ENCODE measurements at regions not wholly inside any gene's neighbourhood (a gene's known extent, or its start where the extent isn't known, plus 50 kb on each side); places are given as distances from the start of the nearest gene placed in this dataset.

DNA sequence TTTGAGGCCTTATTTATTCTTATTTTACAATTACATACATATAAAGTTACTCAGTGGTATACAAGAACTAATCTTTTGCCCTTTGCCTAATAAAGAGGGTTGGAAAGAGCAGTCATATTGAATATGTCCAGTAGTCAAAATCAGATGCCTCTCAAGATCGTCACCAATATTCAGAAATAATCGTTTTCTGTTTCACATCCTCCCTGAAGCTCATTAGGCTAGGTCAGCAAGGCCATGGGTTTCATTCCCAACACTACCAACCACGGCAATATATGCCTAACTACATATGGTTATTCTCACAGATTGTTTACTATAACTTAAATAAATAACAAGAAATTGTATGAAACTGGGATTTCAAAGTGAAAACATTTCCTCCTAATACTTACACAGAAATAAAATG, 167.2 kb upstream of the MANEA start:
- ChIA-PET POLR2A (ENCODE audit: partially characterized antibody) (no interaction called here), CTCF (ENCODE audit: partially characterized antibody) (no interaction called here)
- Histone ChIP-seq H4K91ac (replicated peaks; ENCODE audit: insufficient read length, low read length) (no peak overlapping the region), H3K79me1 (ENCODE audit: low read depth, low read length) (no peaks in the 10 kb centered on the region), H4K20me1 (replicated peaks in 1 of 2; ENCODE audit: control insufficient read depth in 1 of 2, insufficient read depth in 2 of 2, low read length in 2 of 2) (no peaks in the 10 kb centered on the region), H3K4me2 (ENCODE audit: insufficient read depth in 1 of 2, low read depth in 2 of 2, low read length in 2 of 2) (no peak overlapping the region), H3K14ac (ENCODE audit: insufficient read length) (no peak overlapping the region), H4K8ac (ENCODE audit: extremely low read depth, insufficient read depth, low read length) (no peak overlapping the region), H3K56ac (replicated peaks; ENCODE audit: insufficient read length, low read depth, low read length) (no peak overlapping the region), H3K79me2 (ENCODE audit: control insufficient read depth in 1 of 2, insufficient read depth in 2 of 2, low read length in 2 of 2) (no peaks in the 10 kb centered on the region), H3K27ac (ENCODE audit: low read depth, low read length) (no peak overlapping the region), H2AK5ac (ENCODE audit: low read depth, low read length) (no peak overlapping the region), H2BK12ac (ENCODE audit: low read depth, low read length) (no peak overlapping the region), H4K5ac (ENCODE audit: insufficient read length, low read depth, low read length) (no peak overlapping the region), H2BK20ac (ENCODE audit: low read length) (no peak overlapping the region), H3K23me2 (ENCODE audit: low read depth, low read length) (no peaks in the 10 kb centered on the region), H2AFZ (ENCODE audit: low read length) (no peak overlapping the region), H3K9ac (replicated peaks in 1 of 4; ENCODE audit: extremely low read depth in 1 of 4, low read depth in 3 of 4, low read length in 3 of 4) (no peak overlapping the region), H3K36me3 (ENCODE audit: control insufficient read depth in 2 of 4, insufficient read depth in 4 of 4, low read length in 3 of 4) (no peaks in the 10 kb centered on the region), H3K4me3 (ENCODE audit: extremely low read depth in 1 of 4, insufficient read depth in 2 of 4, low read depth in 3 of 4, low read length in 4 of 4) (no peak overlapping the region), H3K23ac (ENCODE audit: insufficient read length) (no peak overlapping the region), H3K18ac (ENCODE audit: extremely low read depth, low read length) (no peak overlapping the region), H3K27me3 (replicated peaks in 1 of 4; ENCODE audit: control insufficient read depth in 3 of 4, extremely low read depth in 1 of 4, insufficient read depth in 3 of 4, low read length in 3 of 4) (peaks cover 0 to 1% (median 0%) of the 10 kb centered on the region in 4 experiments; a peak in 1 of 7 replicates), H3K9me3 (ENCODE audit: insufficient read depth in 2 of 2, low read depth in 1 of 2, low read length in 1 of 2) (no peaks in the 10 kb centered on the region), H2BK5ac (ENCODE audit: low read depth, low read length) (no peak overlapping the region), H3K4me1 (replicated peaks in 1 of 4; ENCODE audit: control insufficient read depth in 3 of 4, insufficient read depth in 4 of 4, low read length in 3 of 4) (no peaks in the 10 kb centered on the region), H3K4ac (replicated peaks; ENCODE audit: insufficient read length, low read depth, low read length) (no peak overlapping the region), H2BK15ac (ENCODE audit: low read length) (no peak overlapping the region), H2BK120ac (replicated peaks; ENCODE audit: low read depth, low read length) (no peak overlapping the region)
- DNase-seq (ENCODE audit: low read depth in 1 of 2, low spot score in 2 of 2) (no peak), FAIRE-seq (no peak)
- 90% methylated on average over 3 of the region's 3 CpGs; no CpG with 5 or more reads in 1 of the 2 experiments for WGBS, 2 experiments (ENCODE audit: extremely low coverage in 1 of 2, insufficient coverage in 1 of 2, insufficient read length in 1 of 2, insufficient replicate concordance in 2 of 2, low coverage in 1 of 2, low lambda C conversion rate in 2 of 2, missing lambda C conversion rate in 1 of 2)
- TF ChIP-seq HDAC2 (IDR thresholded peaks at IDR 0.05; ENCODE audit: borderline replicate concordance in 1 of 2, low read depth in 2 of 2, low read length in 2 of 2) (no peak), POLR2AphosphoS5 (IDR thresholded peaks at IDR 0.05; ENCODE audit: low read depth, low read length) (no peak), SAP30 (IDR thresholded peaks at IDR 0.05; ENCODE audit: insufficient read depth, insufficient replicate concordance, low read length) (no peak), CREB1 (IDR thresholded peaks at IDR 0.05) (no peak), JUND (IDR thresholded peaks at IDR 0.05; ENCODE audit: low read length) (no peak)
- TF ChIP-seq, protein P1, sequence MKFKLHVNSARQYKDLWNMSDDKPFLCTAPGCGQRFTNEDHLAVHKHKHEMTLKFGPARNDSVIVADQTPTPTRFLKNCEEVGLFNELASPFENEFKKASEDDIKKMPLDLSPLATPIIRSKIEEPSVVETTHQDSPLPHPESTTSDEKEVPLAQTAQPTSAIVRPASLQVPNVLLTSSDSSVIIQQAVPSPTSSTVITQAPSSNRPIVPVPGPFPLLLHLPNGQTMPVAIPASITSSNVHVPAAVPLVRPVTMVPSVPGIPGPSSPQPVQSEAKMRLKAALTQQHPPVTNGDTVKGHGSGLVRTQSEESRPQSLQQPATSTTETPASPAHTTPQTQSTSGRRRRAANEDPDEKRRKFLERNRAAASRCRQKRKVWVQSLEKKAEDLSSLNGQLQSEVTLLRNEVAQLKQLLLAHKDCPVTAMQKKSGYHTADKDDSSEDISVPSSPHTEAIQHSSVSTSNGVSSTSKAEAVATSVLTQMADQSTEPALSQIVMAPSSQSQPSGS (IDR thresholded peaks at IDR 0.05; ENCODE audit: low read length) = no peak
- TF ChIP-seq, protein P2, sequence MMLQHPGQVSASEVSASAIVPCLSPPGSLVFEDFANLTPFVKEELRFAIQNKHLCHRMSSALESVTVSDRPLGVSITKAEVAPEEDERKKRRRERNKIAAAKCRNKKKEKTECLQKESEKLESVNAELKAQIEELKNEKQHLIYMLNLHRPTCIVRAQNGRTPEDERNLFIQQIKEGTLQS (IDR thresholded peaks at IDR 0.05; ENCODE audit: insufficient read depth, low read depth, low read length) = no peak
